ENCODE measurements at regions not wholly inside any gene's neighbourhood (a gene's known extent, or its start where the extent isn't known, plus 50 kb on each side); places are given as distances from the start of the nearest gene placed in this dataset.
A peak's percentile ranks its signal among the peaks of the same experiment; 100 is the strongest.

- Histone ChIP-seq H3K9ac (ENCODE audit: low read length) (no peak overlapping the region), H4K91ac (ENCODE audit: low read length) (no peak overlapping the region), H4K8ac (ENCODE audit: low read length) (no peak overlapping the region), H3K27me3 (ENCODE audit: control insufficient read depth in 1 of 2, insufficient read depth in 1 of 2, low read length in 2 of 2) (no peaks in the 10 kb centered on the region), H2AK5ac (ENCODE audit: low read length, severe bottlenecking) (no peak overlapping the region), H3K27ac (ENCODE audit: low read length, poor library complexity, severe bottlenecking) (no peak overlapping the region), H3K4me3 (ENCODE audit: insufficient read depth in 1 of 2, low read depth in 1 of 2, low read length in 2 of 2) (no peak overlapping the region), H3K18ac (ENCODE audit: low read depth in 1 of 2, low read length in 2 of 2) (no peak overlapping the region), H3K4ac (ENCODE audit: low read depth in 1 of 2, low read length in 2 of 2) (no peak overlapping the region), H3K36me3 (ENCODE audit: control insufficient read depth in 1 of 2, insufficient read depth in 2 of 2, low read depth in 1 of 2, low read length in 2 of 2) (no peaks in the 10 kb centered on the region), H3K4me2 (ENCODE audit: low read length, poor library complexity, severe bottlenecking) (no peak overlapping the region), H2BK5ac (ENCODE audit: low read depth, low read length, poor library complexity, severe bottlenecking) (no peak overlapping the region), H2BK15ac (ENCODE audit: low read depth, poor library complexity, severe bottlenecking) (no peak overlapping the region), H2AFZ (ENCODE audit: low read depth, low read length) (no peak overlapping the region), H3K4me1 (ENCODE audit: control insufficient read depth, insufficient read depth, low read depth, low read length) (no peaks in the 10 kb centered on the region), H3K14ac (ENCODE audit: low read length in 2 of 2) (no peak overlapping the region), H3K79me1 (replicated peaks; ENCODE audit: low read length, poor library complexity, severe bottlenecking) (no peaks in the 10 kb centered on the region), H3K23ac (ENCODE audit: low read length in 2 of 2) (no peak overlapping the region), H2BK12ac (ENCODE audit: low read length in 2 of 2) (no peak overlapping the region), H3K9me3 (ENCODE audit: control insufficient read depth, low read length) (no peaks in the 10 kb centered on the region), H2BK120ac (ENCODE audit: low read depth, low read length) (no peak overlapping the region)
- DNase-seq: no peak
- 89% methylated on average over 3 of the region's 3 CpGs for WGBS
Observed at GRCh38 chr6:130526466-130526865, 160.6 kb downstream of the TMEM200A start.

GRCh38 chr6:130527173-130527572, 161.4 kb downstream of the TMEM200A start:
- Histone ChIP-seq H3K4me1 (ENCODE audit: control insufficient read depth, insufficient read depth, low read depth, low read length) (no peaks in the 10 kb centered on the region), H3K14ac (ENCODE audit: low read length in 2 of 2) (no peak overlapping the region), H2BK120ac (ENCODE audit: low read depth, low read length) (no peak overlapping the region), H2BK12ac (ENCODE audit: low read length in 2 of 2) (no peak overlapping the region), H4K8ac (ENCODE audit: low read length) (no peak overlapping the region), H2BK5ac (ENCODE audit: low read depth, low read length, poor library complexity, severe bottlenecking) (no peak overlapping the region), H3K4me2 (ENCODE audit: low read length, poor library complexity, severe bottlenecking) (no peak overlapping the region), H4K91ac (ENCODE audit: low read length) (no peak overlapping the region), H3K36me3 (ENCODE audit: control insufficient read depth in 1 of 2, insufficient read depth in 2 of 2, low read depth in 1 of 2, low read length in 2 of 2) (no peaks in the 10 kb centered on the region), H2AFZ (ENCODE audit: low read depth, low read length) (no peak overlapping the region), H2BK15ac (ENCODE audit: low read depth, poor library complexity, severe bottlenecking) (no peak overlapping the region), H3K4ac (ENCODE audit: low read depth in 1 of 2, low read length in 2 of 2) (no peak overlapping the region), H3K27ac (ENCODE audit: low read length, poor library complexity, severe bottlenecking) (no peak overlapping the region), H3K79me1 (replicated peaks; ENCODE audit: low read length, poor library complexity, severe bottlenecking) (no peaks in the 10 kb centered on the region), H3K18ac (ENCODE audit: low read depth in 1 of 2, low read length in 2 of 2) (peak overlapping the region in 1 of 2 experiments; percentile 45), H2AK5ac (ENCODE audit: low read length, severe bottlenecking) (no peak overlapping the region), H3K4me3 (ENCODE audit: insufficient read depth in 1 of 2, low read depth in 1 of 2, low read length in 2 of 2) (no peak overlapping the region), H3K23ac (ENCODE audit: low read length in 2 of 2) (no peak overlapping the region), H3K27me3 (ENCODE audit: control insufficient read depth in 1 of 2, insufficient read depth in 1 of 2, low read length in 2 of 2) (no peaks in the 10 kb centered on the region), H3K9ac (ENCODE audit: low read length) (no peak overlapping the region), H3K9me3 (ENCODE audit: control insufficient read depth, low read length) (no peaks in the 10 kb centered on the region)
- DNase-seq: no peak
- 90% methylated on average over 1 of the region's 1 CpG for WGBS

GRCh38 chr6:130529569-130530149, 163.8 kb downstream of the TMEM200A start:
- H2BK120ac ChIP-seq (ENCODE audit: low read depth, low read length): no peak overlapping the region
- H3K23ac ChIP-seq (ENCODE audit: low read length in 2 of 2): no peak overlapping the region
- H3K14ac ChIP-seq (ENCODE audit: low read length in 2 of 2): no peak overlapping the region
- no peaks in the 10 kb centered on the region for H3K4me1 ChIP-seq (ENCODE audit: control insufficient read depth, insufficient read depth, low read depth, low read length)
- H3K4me3 ChIP-seq (ENCODE audit: insufficient read depth in 1 of 2, low read depth in 1 of 2, low read length in 2 of 2): no peak overlapping the region
- H3K18ac ChIP-seq (ENCODE audit: low read depth in 1 of 2, low read length in 2 of 2): no peak overlapping the region
- no peak overlapping the region for H3K4me2 ChIP-seq (ENCODE audit: low read length, poor library complexity, severe bottlenecking)
- no peak overlapping the region for H2AFZ ChIP-seq (ENCODE audit: low read depth, low read length)
- no peak for DNase-seq
- no peak overlapping the region for H4K8ac ChIP-seq (ENCODE audit: low read length)
- H3K27ac ChIP-seq (ENCODE audit: low read length, poor library complexity, severe bottlenecking): no peak overlapping the region
- no peak overlapping the region for H3K4ac ChIP-seq (ENCODE audit: low read depth in 1 of 2, low read length in 2 of 2)
- no peaks in the 10 kb centered on the region for H3K9me3 ChIP-seq (ENCODE audit: control insufficient read depth, low read length)
- H3K9ac ChIP-seq (ENCODE audit: low read length): no peak overlapping the region
- no peak overlapping the region for H4K91ac ChIP-seq (ENCODE audit: low read length)
- no peak overlapping the region for H2BK12ac ChIP-seq (ENCODE audit: low read length in 2 of 2)
- no peak overlapping the region for H2AK5ac ChIP-seq (ENCODE audit: low read length, severe bottlenecking)
- no peak overlapping the region for H2BK5ac ChIP-seq (ENCODE audit: low read depth, low read length, poor library complexity, severe bottlenecking)
- no peaks in the 10 kb centered on the region for H3K79me1 ChIP-seq (replicated peaks; ENCODE audit: low read length, poor library complexity, severe bottlenecking)
- H2BK15ac ChIP-seq (ENCODE audit: low read depth, poor library complexity, severe bottlenecking): no peak overlapping the region
- H3K27me3 ChIP-seq (ENCODE audit: control insufficient read depth in 1 of 2, insufficient read depth in 1 of 2, low read length in 2 of 2): no peaks in the 10 kb centered on the region
- no peaks in the 10 kb centered on the region for H3K36me3 ChIP-seq (ENCODE audit: control insufficient read depth in 1 of 2, insufficient read depth in 2 of 2, low read depth in 1 of 2, low read length in 2 of 2)
- WGBS: 96% methylated on average over 7 of the region's 8 CpGs

- H3K18ac ChIP-seq (ENCODE audit: low read depth in 1 of 2, low read length in 2 of 2): no peak overlapping the region
- WGBS: 95% methylated on average over 3 of the region's 3 CpGs
- no peak overlapping the region for H2BK15ac ChIP-seq (ENCODE audit: low read depth, poor library complexity, severe bottlenecking)
Observed at GRCh38 chr6:130534627-130535026, 168.8 kb downstream of the TMEM200A start.

More at GRCh38 chr6:130534627-130535026, 168.8 kb downstream of the TMEM200A start:
- Histone ChIP-seq H3K14ac (ENCODE audit: low read length in 2 of 2) (no peak overlapping the region), H3K27me3 (ENCODE audit: control insufficient read depth in 1 of 2, insufficient read depth in 1 of 2, low read length in 2 of 2) (no peaks in the 10 kb centered on the region), H3K4me3 (ENCODE audit: insufficient read depth in 1 of 2, low read depth in 1 of 2, low read length in 2 of 2) (no peak overlapping the region), H3K4ac (ENCODE audit: low read depth in 1 of 2, low read length in 2 of 2) (no peak overlapping the region), H4K8ac (ENCODE audit: low read length) (no peak overlapping the region), H3K9me3 (ENCODE audit: control insufficient read depth, low read length) (peaks cover 23% of the 10 kb centered on the region), H3K9ac (ENCODE audit: low read length) (no peak overlapping the region), H2BK120ac (ENCODE audit: low read depth, low read length) (no peak overlapping the region), H2AK5ac (ENCODE audit: low read length, severe bottlenecking) (no peak overlapping the region), H3K4me2 (ENCODE audit: low read length, poor library complexity, severe bottlenecking) (no peak overlapping the region), H2BK5ac (ENCODE audit: low read depth, low read length, poor library complexity, severe bottlenecking) (no peak overlapping the region), H2BK12ac (ENCODE audit: low read length in 2 of 2) (no peak overlapping the region), H3K79me1 (replicated peaks; ENCODE audit: low read length, poor library complexity, severe bottlenecking) (no peaks in the 10 kb centered on the region), H3K4me1 (ENCODE audit: control insufficient read depth, insufficient read depth, low read depth, low read length) (no peaks in the 10 kb centered on the region), H3K27ac (ENCODE audit: low read length, poor library complexity, severe bottlenecking) (no peak overlapping the region), H3K36me3 (ENCODE audit: control insufficient read depth in 1 of 2, insufficient read depth in 2 of 2, low read depth in 1 of 2, low read length in 2 of 2) (no peaks in the 10 kb centered on the region), H4K91ac (ENCODE audit: low read length) (no peak overlapping the region), H2AFZ (ENCODE audit: low read depth, low read length) (no peak overlapping the region), H3K23ac (ENCODE audit: low read length in 2 of 2) (no peak overlapping the region)
- DNase-seq: no peak
